ENCODE measurements at regions not wholly inside any gene's neighbourhood (a gene's known extent, or its start where the extent isn't known, plus 50 kb on each side); places are given as distances from the start of the nearest gene placed in this dataset.
"Not testable (repeated sequence)": the region's sequence is repeated elsewhere in the genome, so short reads cannot be mapped to it uniquely, and the experiment has no call there.

- DNase-seq; H3K36me3 ChIP-seq; H3K27me3 ChIP-seq; H3K27ac ChIP-seq; H3K4me3 ChIP-seq; H3K4me1 ChIP-seq; intact Hi-C loops (cut with DNase I); ATAC-seq; H3K9me3 ChIP-seq: not testable (repeated sequence)
- WGBS, 4 donors: no CpG with 5 or more reads among the region's 11 CpGs
Measured at GRCh38 chr13:111696121-111696520, 370.8 kb upstream of the SOX1 start.

- H3K27ac ChIP-seq; ATAC-seq; DNase-seq; H3K4me1 ChIP-seq; H3K9me3 ChIP-seq; H3K27me3 ChIP-seq; H3K36me3 ChIP-seq; H3K4me3 ChIP-seq; intact Hi-C loops (cut with DNase I): not testable (repeated sequence)
- WGBS, 4 donors: no CpG with 5 or more reads among the region's 5 CpGs
Measured at GRCh38 chr13:111702059-111702458, 364.9 kb upstream of the SOX1 start.
